ENCODE measurements at regions not wholly inside any gene's neighbourhood (a gene's known extent, or its start where the extent isn't known, plus 50 kb on each side); places are given as distances from the start of the nearest gene placed in this dataset.

DNA sequence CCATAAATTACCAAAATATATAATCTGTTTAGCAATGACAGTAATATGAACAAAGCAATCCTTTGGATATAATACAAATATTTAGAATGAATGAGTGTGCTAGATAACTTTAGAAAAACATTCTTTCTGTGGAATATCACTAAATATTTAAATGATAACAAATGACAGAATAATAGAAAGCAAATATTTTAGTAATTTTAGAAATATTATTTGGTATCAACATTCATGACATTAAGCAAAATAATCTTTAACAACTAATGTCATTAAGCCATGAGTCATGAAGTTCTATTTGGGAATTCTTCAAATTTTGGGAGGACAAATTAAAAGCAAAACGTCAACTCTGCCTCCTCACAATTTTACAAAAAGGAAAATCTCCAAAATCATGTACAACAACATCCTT, 844.8 kb upstream of the LRRN3 start:
- no peak overlapping the region for H3K27ac Mint-ChIP-seq
- H3K36me3 Mint-ChIP-seq (ENCODE audit: low read depth) = no peaks in the 10 kb centered on the region
- H3K27me3 Mint-ChIP-seq = no peaks in the 10 kb centered on the region
- intact Hi-C loops (cut with micrococcal nuclease) = no loop called here
- ChIA-PET POLR2A (no interaction called here), CTCF (no interaction called here)
- H3K4me3 Mint-ChIP-seq = no peak overlapping the region
- TF ChIP-seq, protein P1, sequence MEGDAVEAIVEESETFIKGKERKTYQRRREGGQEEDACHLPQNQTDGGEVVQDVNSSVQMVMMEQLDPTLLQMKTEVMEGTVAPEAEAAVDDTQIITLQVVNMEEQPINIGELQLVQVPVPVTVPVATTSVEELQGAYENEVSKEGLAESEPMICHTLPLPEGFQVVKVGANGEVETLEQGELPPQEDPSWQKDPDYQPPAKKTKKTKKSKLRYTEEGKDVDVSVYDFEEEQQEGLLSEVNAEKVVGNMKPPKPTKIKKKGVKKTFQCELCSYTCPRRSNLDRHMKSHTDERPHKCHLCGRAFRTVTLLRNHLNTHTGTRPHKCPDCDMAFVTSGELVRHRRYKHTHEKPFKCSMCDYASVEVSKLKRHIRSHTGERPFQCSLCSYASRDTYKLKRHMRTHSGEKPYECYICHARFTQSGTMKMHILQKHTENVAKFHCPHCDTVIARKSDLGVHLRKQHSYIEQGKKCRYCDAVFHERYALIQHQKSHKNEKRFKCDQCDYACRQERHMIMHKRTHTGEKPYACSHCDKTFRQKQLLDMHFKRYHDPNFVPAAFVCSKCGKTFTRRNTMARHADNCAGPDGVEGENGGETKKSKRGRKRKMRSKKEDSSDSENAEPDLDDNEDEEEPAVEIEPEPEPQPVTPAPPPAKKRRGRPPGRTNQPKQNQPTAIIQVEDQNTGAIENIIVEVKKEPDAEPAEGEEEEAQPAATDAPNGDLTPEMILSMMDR (IDR thresholded peaks at IDR 0.05) = no peak
- DNase-seq (no peak), ATAC-seq (ENCODE audit: low read depth) (no peak)
- peaks cover 4% of the 10 kb centered on the region for H3K9me3 Mint-ChIP-seq
- H3K4me1 Mint-ChIP-seq = no peaks in the 10 kb centered on the region

DNA sequence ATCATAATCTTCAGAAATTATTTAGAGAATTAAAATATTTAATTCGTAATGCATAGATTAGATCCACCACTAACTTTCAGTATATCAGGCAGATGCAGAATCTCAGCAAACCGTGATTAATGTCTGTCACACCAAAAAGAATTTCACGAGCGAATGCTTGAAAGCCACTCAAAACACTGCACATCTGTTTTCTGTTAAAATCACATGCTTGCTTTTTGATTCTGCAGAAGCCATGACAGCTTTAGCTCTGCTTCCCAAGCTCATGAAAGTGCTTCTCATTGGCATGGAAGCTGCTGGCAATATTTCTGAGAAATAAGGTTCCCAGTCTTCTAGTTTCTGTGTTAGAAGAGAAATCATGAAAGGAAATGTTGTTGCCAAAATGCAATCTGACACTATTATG, 837.8 kb upstream of the LRRN3 start:
- Mint-ChIP-seq H3K4me1 (no peaks in the 10 kb centered on the region), H3K9me3 (no peaks in the 10 kb centered on the region), H3K36me3 (ENCODE audit: low read depth) (no peaks in the 10 kb centered on the region), H3K4me3 (no peak overlapping the region), H3K27ac (no peak overlapping the region), H3K27me3 (no peaks in the 10 kb centered on the region)
- ChIA-PET CTCF (no interaction called here), POLR2A (no interaction called here)
- DNase-seq = no peak
- TF ChIP-seq, protein P1 (IDR thresholded peaks at IDR 0.05) = no peak
- ATAC-seq (ENCODE audit: low read depth) = no peak
- intact Hi-C loops (cut with micrococcal nuclease) = no loop called here

DNA sequence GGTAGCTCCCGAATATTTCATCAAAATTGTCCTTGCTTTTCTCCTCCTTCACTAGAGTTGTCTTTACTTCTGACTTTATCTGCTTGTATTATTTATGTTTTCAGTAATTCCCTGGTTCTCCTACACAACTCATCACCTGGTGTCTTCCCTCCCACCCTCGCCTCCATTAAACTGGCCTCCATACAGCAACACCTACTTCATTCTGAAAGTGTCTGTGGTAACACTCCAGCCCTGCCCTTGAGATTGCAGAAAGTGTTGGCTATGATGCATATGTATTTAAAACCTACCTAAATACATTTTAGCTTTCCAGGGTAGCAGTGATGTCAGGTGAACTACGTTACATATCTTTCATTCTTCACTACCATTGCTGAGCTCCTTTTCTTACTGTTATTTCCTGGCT, 833.3 kb upstream of the LRRN3 start:
- Mint-ChIP-seq H3K36me3 (ENCODE audit: low read depth) (no peaks in the 10 kb centered on the region), H3K9me3 (peaks cover 2% of the 10 kb centered on the region), H3K4me3 (no peak overlapping the region), H3K27ac (no peak overlapping the region), H3K27me3 (no peaks in the 10 kb centered on the region), H3K4me1 (no peaks in the 10 kb centered on the region)
- TF ChIP-seq, protein P1 (IDR thresholded peaks at IDR 0.05) = no peak
- intact Hi-C loops (cut with micrococcal nuclease) = no loop called here
- ChIA-PET POLR2A (no interaction called here), CTCF (no interaction called here)
- DNase-seq (no peak), ATAC-seq (ENCODE audit: low read depth) (no peak)

DNA sequence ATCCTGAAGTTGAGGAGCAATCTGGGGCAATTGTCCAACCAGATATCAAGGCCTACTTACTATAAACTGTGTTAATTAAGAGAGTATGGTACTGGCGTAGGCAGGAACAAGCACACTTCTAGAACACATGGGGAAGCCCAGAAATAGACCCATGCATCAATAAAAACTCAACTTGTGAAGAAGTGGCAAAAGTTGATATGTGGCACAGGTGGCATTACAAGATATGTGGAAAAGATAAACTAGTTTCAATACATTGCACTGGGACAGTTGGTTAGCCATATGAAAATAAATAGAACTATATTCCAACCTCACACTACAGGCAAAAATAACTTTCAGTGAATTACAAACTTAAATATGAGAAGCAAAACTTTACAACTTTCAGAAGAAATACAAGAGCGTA, 828.7 kb upstream of the LRRN3 start:
- ATAC-seq (ENCODE audit: low read depth) = no peak
- TF ChIP-seq, protein P1 (IDR thresholded peaks at IDR 0.05) = no peak
- no peaks in the 10 kb centered on the region for H3K27me3 Mint-ChIP-seq
- CTCF ChIA-PET = no interaction called here
- POLR2A ChIA-PET = no interaction called here
- intact Hi-C loops (cut with micrococcal nuclease) = no loop called here
- H3K36me3 Mint-ChIP-seq (ENCODE audit: low read depth) = no peaks in the 10 kb centered on the region
- DNase-seq = no peak
- H3K4me3 Mint-ChIP-seq = no peak overlapping the region
- no peaks in the 10 kb centered on the region for H3K4me1 Mint-ChIP-seq
- peaks cover 2% of the 10 kb centered on the region for H3K9me3 Mint-ChIP-seq
- no peak overlapping the region for H3K27ac Mint-ChIP-seq

DNA sequence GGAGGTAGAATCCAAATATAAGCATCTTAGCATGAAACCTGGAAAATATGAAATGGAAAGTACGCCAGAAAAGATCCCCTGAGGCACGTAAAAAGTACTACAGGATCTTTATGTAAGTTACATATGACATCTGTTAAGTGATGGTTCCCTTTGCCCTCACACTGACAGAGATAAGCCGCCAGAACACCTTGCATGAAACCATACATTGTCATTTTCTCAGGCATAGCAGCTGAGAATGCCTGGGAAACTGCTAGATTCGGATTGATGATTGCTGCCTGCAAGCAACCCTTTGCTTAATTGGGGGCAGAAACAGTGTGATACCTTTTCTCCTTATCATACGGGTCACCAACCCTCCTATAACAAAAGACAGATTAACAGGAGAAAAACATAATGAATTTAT, 826.6 kb upstream of the LRRN3 start:
- CTCF ChIA-PET = no interaction called here
- POLR2A ChIA-PET = no interaction called here
- ATAC-seq (ENCODE audit: low read depth) = no peak
- no peak overlapping the region for H3K27ac Mint-ChIP-seq
- H3K27me3 Mint-ChIP-seq = no peaks in the 10 kb centered on the region
- H3K4me3 Mint-ChIP-seq = no peak overlapping the region
- peaks cover 2% of the 10 kb centered on the region for H3K9me3 Mint-ChIP-seq
- TF ChIP-seq, protein P1 (IDR thresholded peaks at IDR 0.05) = no peak
- no peaks in the 10 kb centered on the region for H3K36me3 Mint-ChIP-seq (ENCODE audit: low read depth)
- no peaks in the 10 kb centered on the region for H3K4me1 Mint-ChIP-seq
- no peak for DNase-seq
- intact Hi-C loops (cut with micrococcal nuclease) = no loop called here
